GM18505 (cell line): ENCODE measurements at regions not wholly inside any gene's neighbourhood (a gene's known extent, or its start where the extent isn't known, plus 50 kb on each side); places are given as distances from the start of the nearest gene placed in this dataset.

Source experiments
- ATAC-seq: cut with Tn5 transposase; IDR thresholded peaks from one replicate; pipeline ENCODE4 v1.9.1; 2021; ENCODE audit not compliant: unreplicated experiment
- POLR2A ChIP-seq: IDR thresholded peaks from 4 replicates; pipeline ENCODE4 v1.6.1; 2011; ENCODE audit warnings: borderline replicate concordance; ENCODE audit not compliant: insufficient read depth, insufficient read length; ENCODE audit errors: extremely low read depth

DNA sequence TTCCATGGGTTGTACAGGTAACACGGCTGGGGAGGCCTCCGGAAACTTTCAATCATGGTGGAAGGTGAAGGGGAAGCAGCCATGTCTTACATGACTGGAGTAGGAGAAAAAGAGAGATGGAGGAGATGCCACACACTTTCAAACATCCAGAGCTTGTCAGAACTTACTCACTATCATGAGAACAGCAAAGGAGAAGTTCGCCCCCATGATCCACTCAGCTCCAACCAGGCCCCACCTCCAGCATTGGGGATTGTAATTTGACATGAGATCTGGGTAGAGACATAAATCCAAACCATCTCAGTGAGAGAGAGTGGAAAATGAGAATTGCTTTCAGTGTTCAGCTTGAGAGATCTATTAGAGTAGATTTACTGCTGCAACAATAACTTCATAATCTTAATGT is 210.9 kb downstream of the NDFIP2 start:
- TF ChIP-seq POLR2A: no peak
- ATAC-seq: no peak

DNA sequence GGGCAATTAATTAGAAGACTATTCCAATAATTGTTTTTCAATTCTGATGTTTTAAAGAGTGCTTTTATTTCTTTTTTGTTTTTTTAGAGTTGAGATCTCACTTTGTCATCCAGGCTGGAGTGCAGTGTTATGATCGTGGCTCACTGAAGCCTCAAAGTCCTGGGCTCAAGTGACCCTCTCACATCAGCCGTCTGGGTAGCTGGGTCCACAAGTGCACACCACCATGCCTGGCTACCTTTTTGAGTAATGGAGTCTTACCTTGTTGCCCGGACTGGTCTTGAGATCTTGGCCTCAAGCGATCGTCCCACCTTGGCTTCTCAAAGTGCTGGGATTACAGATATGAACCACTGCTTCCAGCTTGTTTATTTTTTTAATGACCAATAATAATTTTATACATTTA is 207.8 kb downstream of the NDFIP2 start:
- ATAC-seq: no peak
- TF ChIP-seq POLR2A: no peak

DNA sequence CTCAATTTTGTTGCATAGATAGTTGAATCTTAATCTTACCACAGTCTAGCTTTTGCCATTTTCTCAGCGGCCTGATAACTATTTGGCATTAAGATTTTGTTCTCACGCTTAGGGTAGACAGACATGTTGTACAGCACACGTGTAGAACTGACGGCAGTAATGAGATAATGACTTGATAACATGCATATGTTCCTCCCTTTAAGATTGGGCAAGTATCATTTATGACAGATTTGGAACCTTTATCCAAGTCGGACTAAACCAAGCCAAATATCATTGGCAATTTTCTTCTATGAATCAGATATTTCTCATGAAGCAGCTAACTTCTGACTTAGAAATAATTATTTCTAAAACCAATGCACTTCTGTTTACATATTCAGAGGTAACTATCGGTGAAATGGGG is 205.5 kb downstream of the NDFIP2 start:
- TF ChIP-seq POLR2A: no peak
- no peak for ATAC-seq

GRCh38 chr13:79684371-79684770 is 203.4 kb downstream of the NDFIP2 start:
- no peak for ATAC-seq
- no peak for TF ChIP-seq POLR2A

- TF ChIP-seq POLR2A: no peak
- no peak for ATAC-seq
Measured at GRCh38 chr13:79682164-79682563, 201.2 kb downstream of the NDFIP2 start.

- ATAC-seq: no peak
- no peak for TF ChIP-seq POLR2A
Measured at GRCh38 chr13:79681069-79681468, 200.1 kb downstream of the NDFIP2 start.

- ATAC-seq: no peak
- no peak for TF ChIP-seq POLR2A
Measured at GRCh38 chr13:79680485-79680884, 199.5 kb downstream of the NDFIP2 start.

- no peak for TF ChIP-seq POLR2A
- ATAC-seq: peak; percentile 71
Measured at GRCh38 chr13:79679334-79679733, 198.4 kb downstream of the NDFIP2 start.

DNA sequence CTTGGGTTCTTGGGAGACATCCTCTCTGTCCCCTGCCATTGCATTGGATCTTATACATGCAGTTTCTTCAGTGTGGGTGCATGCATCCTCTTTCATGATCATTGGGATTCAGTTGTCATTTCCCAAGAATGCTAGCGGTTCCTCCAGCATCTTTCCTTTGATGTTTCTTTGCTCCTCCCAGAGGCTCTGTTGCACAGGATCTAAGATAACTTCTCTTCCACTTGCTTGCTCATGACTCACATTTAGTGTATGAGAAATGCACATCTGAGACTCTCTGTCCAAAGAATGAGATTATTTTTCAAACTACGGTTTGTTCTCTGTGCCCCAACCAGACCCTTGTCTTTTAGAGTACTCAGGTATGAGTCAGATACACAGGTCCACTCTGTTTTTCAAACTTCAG is 197.1 kb downstream of the NDFIP2 start:
- no peak for ATAC-seq

GRCh38 chr13:79675931-79676660 is 195.1 kb downstream of the NDFIP2 start:
- no peak for ATAC-seq
- TF ChIP-seq POLR2A: no peak

More for the DNA sequence above, 197.1 kb downstream of the NDFIP2 start:
- TF ChIP-seq POLR2A: no peak

GRCh38 chr13:79674765-79675515 is 194.0 kb downstream of the NDFIP2 start:
- TF ChIP-seq POLR2A: no peak
- ATAC-seq: no peak

DNA sequence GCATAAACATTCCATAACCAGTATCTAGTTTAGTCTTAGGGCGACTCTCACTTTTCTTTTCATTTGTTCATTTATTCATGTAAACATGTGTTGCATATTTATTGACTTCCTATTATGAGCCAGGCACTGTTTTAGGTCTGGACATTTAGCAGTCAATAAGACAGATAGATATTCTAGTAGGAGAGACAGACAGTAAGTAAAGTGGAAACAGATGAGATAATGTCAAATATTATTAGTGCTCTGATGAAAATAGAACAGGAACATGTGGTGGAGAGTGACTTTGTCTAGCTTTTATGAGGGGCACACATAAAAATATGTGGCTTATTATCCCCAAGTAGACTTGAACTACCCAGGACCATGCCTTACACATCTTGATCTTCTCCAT is 193.0 kb downstream of the NDFIP2 start:
- ATAC-seq: no peak
- no peak for TF ChIP-seq POLR2A

DNA sequence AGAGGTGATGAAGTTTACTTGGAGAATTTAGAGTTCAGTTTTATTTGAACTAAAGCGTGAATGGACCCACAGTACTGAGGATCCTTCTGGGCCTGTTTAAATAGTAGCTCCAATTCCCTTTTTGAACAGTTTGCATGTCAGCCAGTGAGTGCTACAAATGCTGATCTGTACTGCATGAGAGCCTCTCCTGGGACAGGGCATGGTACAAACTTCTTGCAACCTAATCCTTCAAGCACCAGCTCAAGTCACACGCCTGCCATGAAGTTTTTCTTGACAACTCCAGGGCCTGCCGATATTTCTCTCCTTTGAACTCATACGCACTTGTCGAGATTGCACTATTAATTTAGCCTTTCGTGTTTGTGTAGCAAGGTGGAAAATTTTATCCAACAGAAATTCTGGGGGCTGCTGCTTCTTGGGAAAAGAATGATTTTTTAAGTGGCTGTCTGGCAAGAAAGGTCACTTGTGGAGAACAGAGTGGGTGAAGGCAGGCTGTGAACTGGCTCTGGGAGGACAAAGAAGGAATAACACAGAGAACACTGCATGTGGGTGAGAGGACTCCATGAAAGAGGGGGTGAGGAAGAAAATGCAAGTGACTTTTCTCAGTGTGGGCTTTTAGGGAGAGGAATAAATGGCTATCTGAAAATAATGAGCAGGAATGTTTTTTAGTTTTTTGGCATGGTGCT is 192.5 kb downstream of the NDFIP2 start:
- no peak for ATAC-seq
- no peak for TF ChIP-seq POLR2A

DNA sequence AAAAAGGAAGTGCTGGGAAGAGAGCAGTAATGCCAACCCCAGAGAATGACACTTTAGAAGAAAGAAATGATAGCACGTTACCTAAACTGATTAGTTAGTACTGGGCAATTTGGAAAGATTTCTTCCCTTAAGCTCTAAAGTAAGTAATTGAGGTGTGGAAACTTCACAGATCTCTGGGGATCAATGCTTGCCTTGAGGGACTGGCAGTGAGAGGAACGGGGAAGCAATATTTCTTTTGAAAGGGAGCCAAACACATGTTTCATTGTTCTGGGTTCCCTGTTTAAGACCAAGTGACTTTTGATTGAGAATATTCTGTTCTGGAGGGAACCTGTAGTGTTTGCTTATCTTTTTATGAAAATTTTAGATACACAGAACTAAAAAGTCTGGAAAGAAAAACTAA is 190.5 kb downstream of the NDFIP2 start:
- TF ChIP-seq POLR2A: no peak
- no peak for ATAC-seq
